CD4-positive, alpha-beta T cell (primary cell): ENCODE measurements at regions not wholly inside any gene's neighbourhood (a gene's known extent, or its start where the extent isn't known, plus 50 kb on each side); places are given as distances from the start of the nearest gene placed in this dataset.

ENCODE experiments used
- ATAC-seq: fragments of 200-7000 bp; cut with Tn5 transposase; one replicate; pipeline ENCODE4 v1.10.0; 2022; ENCODE audit warnings: mild to moderate bottlenecking; ENCODE audit not compliant: poor library complexity
- CTCF ChIA-PET: fragments of 350-600 bp; sonication (Branson Sonifier 250); formaldehyde crosslinking; loops from one replicate; lab custom pipeline; 2021; ENCODE audit warnings: antibody characterized with exemption, inconsistent platforms; lab: Charles Lee
- POLR2A ChIA-PET: fragments of 350-600 bp; sonication (Branson Sonifier 250); formaldehyde crosslinking; loops from one replicate; lab custom pipeline; 2021; ENCODE audit warnings: antibody characterized with exemption, inconsistent platforms; lab: Charles Lee
- DNase-seq, 14 experiments: peaks; one replicate each; pipeline ENCODE4 v3.0.0-alpha.2; 2013 to 2020; ENCODE audit warnings: mixed read lengths in 2 of 14
- H3K27ac ChIP-seq, 2 donors: one replicate each; pipeline versions ENCODE4 v1.5.1 to v1.7.0; 2013; ENCODE audit warnings: low read length in 2 of 2, low read depth in 1 of 2, mild to moderate bottlenecking in 1 of 2
- H3K27me3 ChIP-seq, 2 experiments: 1 replicate in 1 of 2; 2 replicates in 1 of 2; pipeline versions ENCODE4 v1.6.1 to v1.7.0; 2013; ENCODE audit warnings: low read length in 2 of 2, control low read depth in 1 of 2, mild to moderate bottlenecking in 1 of 2, moderate library complexity in 1 of 2; ENCODE audit not compliant: insufficient read depth in 2 of 2, control insufficient read depth in 1 of 2
- H3K36me3 ChIP-seq: one replicate; pipeline ENCODE4 v1.6.1; 2013; ENCODE audit warnings: low read length, control low read depth; ENCODE audit not compliant: insufficient read depth
- H3K4me1 ChIP-seq: one replicate; pipeline ENCODE4 v1.6.1; 2013; ENCODE audit warnings: low read length, control low read depth; ENCODE audit not compliant: insufficient read depth
- H3K4me3 ChIP-seq: one replicate; pipeline ENCODE4 v1.5.1; 2013; ENCODE audit warnings: mild to moderate bottlenecking, low read length, moderate library complexity
- H3K9me3 ChIP-seq, 2 experiments: 1 replicate in 1 of 2; 2 replicates in 1 of 2; pipeline versions ENCODE4 v1.6.1 to v1.7.0; 2013; ENCODE audit warnings: low read length in 2 of 2, mild to moderate bottlenecking in 2 of 2, control low read depth in 1 of 2, moderate library complexity in 1 of 2; ENCODE audit not compliant: control insufficient read depth in 1 of 2, insufficient read depth in 1 of 2
- H3K27ac Mint-ChIP-seq: one replicate; pipeline ENCODE4 v1.8.0; 2020; ENCODE audit warnings: mixed read lengths
- H3K27me3 Mint-ChIP-seq: one replicate; pipeline ENCODE4 v1.8.0; 2021; ENCODE audit warnings: mixed read lengths
- H3K36me3 Mint-ChIP-seq: one replicate; pipeline ENCODE4 v1.8.0; 2021; ENCODE audit warnings: low read depth, mixed read lengths
- H3K4me1 Mint-ChIP-seq: one replicate; pipeline ENCODE4 v1.8.0; 2021; ENCODE audit warnings: low read depth, mixed read lengths
- H3K4me3 Mint-ChIP-seq: one replicate; pipeline ENCODE4 v1.8.0; 2020; ENCODE audit warnings: mild to moderate bottlenecking, mixed read lengths
- H3K9me3 Mint-ChIP-seq: one replicate; pipeline ENCODE4 v1.8.0; 2020; ENCODE audit warnings: mixed read lengths
- intact Hi-C, 2 experiments: fragments of 100-400 bp; cut with DNase I in 1 of 2; cut with micrococcal nuclease in 1 of 2; formaldehyde crosslinking; loops; one replicate each; pipeline versions ENCODE4 v1.15.1 to v1.9.0; 2023 to 2025; cut with DNase I, micrococcal nuclease
- TF ChIP-seq, protein P1 (sequence below): fragments of 200-600 bp; IDR thresholded peaks from one replicate; pipeline ENCODE4 v1.8.0; 2022; ENCODE audit warnings: antibody characterized with exemption, mild to moderate bottlenecking

DNA sequence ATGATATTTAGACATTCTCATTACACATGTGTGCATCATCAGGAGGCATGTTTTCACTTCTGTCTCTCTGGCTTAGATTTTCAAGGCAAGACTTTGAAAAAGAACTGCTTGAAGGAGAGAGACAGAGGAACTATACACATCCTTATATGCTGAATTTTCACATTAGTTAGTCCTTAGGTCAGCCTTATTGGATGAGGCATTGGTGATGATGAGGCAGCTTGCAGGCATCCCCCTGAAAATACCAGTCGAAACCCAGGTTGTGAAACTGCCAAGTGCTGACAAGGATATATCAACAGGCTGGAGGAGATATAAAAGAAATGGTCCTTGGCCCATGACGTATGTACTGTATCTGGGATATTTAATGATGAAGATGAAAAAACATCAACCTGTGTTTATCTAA lies 297.2 kb upstream of the AADAT start:
- no peaks in the 10 kb centered on the region for H3K4me1 Mint-ChIP-seq
- POLR2A ChIA-PET: no interaction called here
- Histone ChIP-seq H3K27me3 (no peaks in the 10 kb centered on the region), H3K27ac (no peak overlapping the region), H3K4me3 (no peak overlapping the region), H3K4me1 (no peaks in the 10 kb centered on the region), H3K9me3 (peaks cover 0 to 4% of the 10 kb centered on the region in 2 experiments), H3K36me3 (no peaks in the 10 kb centered on the region)
- H3K9me3 Mint-ChIP-seq: peaks cover 8% of the 10 kb centered on the region
- TF ChIP-seq, protein P1, sequence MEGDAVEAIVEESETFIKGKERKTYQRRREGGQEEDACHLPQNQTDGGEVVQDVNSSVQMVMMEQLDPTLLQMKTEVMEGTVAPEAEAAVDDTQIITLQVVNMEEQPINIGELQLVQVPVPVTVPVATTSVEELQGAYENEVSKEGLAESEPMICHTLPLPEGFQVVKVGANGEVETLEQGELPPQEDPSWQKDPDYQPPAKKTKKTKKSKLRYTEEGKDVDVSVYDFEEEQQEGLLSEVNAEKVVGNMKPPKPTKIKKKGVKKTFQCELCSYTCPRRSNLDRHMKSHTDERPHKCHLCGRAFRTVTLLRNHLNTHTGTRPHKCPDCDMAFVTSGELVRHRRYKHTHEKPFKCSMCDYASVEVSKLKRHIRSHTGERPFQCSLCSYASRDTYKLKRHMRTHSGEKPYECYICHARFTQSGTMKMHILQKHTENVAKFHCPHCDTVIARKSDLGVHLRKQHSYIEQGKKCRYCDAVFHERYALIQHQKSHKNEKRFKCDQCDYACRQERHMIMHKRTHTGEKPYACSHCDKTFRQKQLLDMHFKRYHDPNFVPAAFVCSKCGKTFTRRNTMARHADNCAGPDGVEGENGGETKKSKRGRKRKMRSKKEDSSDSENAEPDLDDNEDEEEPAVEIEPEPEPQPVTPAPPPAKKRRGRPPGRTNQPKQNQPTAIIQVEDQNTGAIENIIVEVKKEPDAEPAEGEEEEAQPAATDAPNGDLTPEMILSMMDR: no peak
- no peaks in the 10 kb centered on the region for H3K27me3 Mint-ChIP-seq
- DNase-seq (no peak), ATAC-seq (no peak)
- H3K4me3 Mint-ChIP-seq: no peak overlapping the region
- H3K36me3 Mint-ChIP-seq: no peaks in the 10 kb centered on the region
- H3K27ac Mint-ChIP-seq: no peak overlapping the region
- intact Hi-C loops: no loop called here
- CTCF ChIA-PET: no interaction called here

DNA sequence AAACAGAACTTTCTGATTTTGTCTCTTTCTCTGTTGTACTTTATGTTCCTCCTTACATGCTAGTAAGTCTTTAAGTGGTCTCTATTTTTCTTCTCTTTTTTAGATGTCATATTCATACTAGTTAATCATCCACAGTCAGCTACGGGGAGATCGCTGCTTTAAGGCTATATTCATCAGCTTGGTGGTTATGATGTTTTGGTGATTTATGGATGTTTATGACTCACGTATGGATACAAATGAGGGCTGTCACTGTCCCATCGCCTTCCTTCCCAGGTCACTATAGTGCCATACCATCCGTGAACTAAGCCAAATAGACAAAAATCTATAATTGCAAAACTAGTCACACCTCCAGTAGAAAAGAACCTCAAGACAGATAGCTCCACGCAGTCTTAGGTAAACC lies 296.8 kb upstream of the AADAT start:
- Histone ChIP-seq H3K9me3 (peaks cover 0 to 4% of the 10 kb centered on the region in 2 experiments), H3K36me3 (no peaks in the 10 kb centered on the region), H3K4me1 (no peaks in the 10 kb centered on the region), H3K27ac (no peak overlapping the region), H3K4me3 (no peak overlapping the region), H3K27me3 (no peaks in the 10 kb centered on the region)
- ChIA-PET POLR2A (no interaction called here), CTCF (no interaction called here)
- no peak for ATAC-seq
- intact Hi-C loops: no loop called here
- no peaks in the 10 kb centered on the region for H3K36me3 Mint-ChIP-seq
- no peaks in the 10 kb centered on the region for H3K27me3 Mint-ChIP-seq
- no peak for DNase-seq
- H3K27ac Mint-ChIP-seq: no peak overlapping the region
- H3K4me1 Mint-ChIP-seq: no peaks in the 10 kb centered on the region
- H3K4me3 Mint-ChIP-seq: no peak overlapping the region
- peaks cover 12% of the 10 kb centered on the region for H3K9me3 Mint-ChIP-seq
- TF ChIP-seq, protein P1: no peak

DNA sequence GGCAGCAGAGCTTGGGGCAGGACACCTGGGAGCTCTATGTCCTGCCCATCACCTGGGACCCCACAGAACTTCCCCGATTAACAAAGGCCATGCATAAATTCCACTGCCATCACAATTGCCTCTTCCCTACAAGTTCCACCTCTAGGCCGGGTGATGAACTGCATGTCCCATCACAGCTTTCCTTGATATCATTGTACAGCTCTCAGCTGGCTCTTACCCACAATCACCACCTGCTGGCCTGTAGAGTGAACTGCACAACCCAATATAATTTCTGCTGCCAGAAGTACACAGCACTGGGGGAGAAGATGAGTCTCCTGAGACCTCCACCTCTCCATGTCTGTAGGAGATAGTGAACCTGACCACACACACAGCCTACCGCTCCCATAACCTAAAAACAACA lies 285.0 kb upstream of the AADAT start:
- no peak for ATAC-seq
- intact Hi-C loops: no loop called here

More for the DNA sequence above, 285.0 kb upstream of the AADAT start:
- Histone ChIP-seq H3K27ac (no peak overlapping the region), H3K36me3 (no peaks in the 10 kb centered on the region), H3K4me3 (no peak overlapping the region), H3K4me1 (no peaks in the 10 kb centered on the region), H3K27me3 (no peaks in the 10 kb centered on the region), H3K9me3 (peaks cover 0 to 24% of the 10 kb centered on the region in 2 experiments)
- CTCF ChIA-PET: no interaction called here
- TF ChIP-seq, protein P1: no peak
- DNase-seq: no peak
- no peaks in the 10 kb centered on the region for H3K36me3 Mint-ChIP-seq
- H3K9me3 Mint-ChIP-seq: peaks cover 25% of the 10 kb centered on the region
- no peak overlapping the region for H3K27ac Mint-ChIP-seq
- POLR2A ChIA-PET: no interaction called here
- H3K4me3 Mint-ChIP-seq: no peak overlapping the region
- no peaks in the 10 kb centered on the region for H3K4me1 Mint-ChIP-seq
- H3K27me3 Mint-ChIP-seq: no peaks in the 10 kb centered on the region
